MM.1S (cell line): ENCODE measurements at regions not wholly inside any gene's neighbourhood (a gene's known extent, or its start where the extent isn't known, plus 50 kb on each side); places are given as distances from the start of the nearest gene placed in this dataset.

Source experiments
- CTCF ChIP-seq: fragments of 300-600 bp; sonication (generic); IDR thresholded peaks from 2 replicates; pipeline ENCODE4 v1.5.1; 2016; ENCODE audit warnings: antibody characterized with exemption, low read length, mixed read lengths
- EZH2 ChIP-seq: fragments of 300-600 bp; sonication (generic); optimal IDR thresholded peaks from 2 replicates; pipeline ENCODE3; 2017; ENCODE audit warnings: low read depth, mild to moderate bottlenecking, antibody characterized with exemption, low read length, mixed read lengths

GRCh38 chr2:146681991-146682390 is 1162.8 kb upstream of the ACVR2A start:
- TF ChIP-seq EZH2 (no peak), CTCF (no peak)
